K562 (cell line): ENCODE measurements at regions not wholly inside any gene's neighbourhood (a gene's known extent, or its start where the extent isn't known, plus 50 kb on each side); places are given as distances from the start of the nearest gene placed in this dataset.

Experiments
- ATAC-seq: fragments of 200-7000 bp; cut with Tn5 transposase; 3 replicates; pipeline ENCODE4 v1.9.1; 2020; ENCODE audit warnings: moderate library complexity
- BruUV-seq: library from RNA; stranded (reverse); fragments of 400-500 nt; replicated peaks from 2 replicates; lab custom pipeline; 2021; lab: Mats Ljungman, UMichigan
- CTCF ChIA-PET: fragments of 300-600 bp; formaldehyde crosslinking; extraction: SDS; loops from one replicate; lab custom pipeline; 2021; ENCODE audit warnings: low intra/inter-chr PET ratio; lab: Yijun Ruan, JAX
- POLR2A ChIA-PET: fragments of 300-600, 350-650 bp; sonication (Branson Sonifier 250); formaldehyde crosslinking; extraction: SDS; loops from one replicate; lab custom pipeline; 2021; ENCODE audit warnings: antibody characterized with exemption, inconsistent platforms; lab: Yijun Ruan, JAX
- DNase-seq, 4 experiments: peaks; one replicate each; pipeline versions ENCODE4 v3.0.0 to v3.0.0-alpha.2; 2011 to 2018; ENCODE audit warnings: low spot score in 3 of 4, mixed read lengths in 3 of 4; ENCODE audit errors: extremely low read depth in 1 of 4
- FAIRE-seq: peaks from 2 replicates; lab custom pipeline; 2011; peaks lifted over from hg19 to GRCh38; lab: Jason Lieb, UNC
- H2AFZ ChIP-seq: 2 replicates; pipeline ENCODE4 v1.6.0; 2011; ENCODE audit warnings: low read depth, low read length, control low read depth, inconsistent platforms
- H3K27ac ChIP-seq: fragments of 200-600 bp; 3 replicates; pipeline ENCODE4 v1.8.0; 2011; ENCODE audit warnings: low read depth, mild to moderate bottlenecking, control low read depth, inconsistent platforms, low read length, moderate library complexity, mixed read lengths; ENCODE audit errors: extremely low read depth
- H3K27me3 ChIP-seq, 2 experiments: fragments of 300-600 bp in 1 of 2; 2 replicates in 1 of 2; 3 replicates in 1 of 2; pipeline versions ENCODE4 v1.6.0 to v1.8.0; 2011; ENCODE audit warnings: inconsistent platforms in 2 of 2, low read length in 2 of 2, mild to moderate bottlenecking in 1 of 2, mixed read lengths in 1 of 2, moderate library complexity in 1 of 2; ENCODE audit not compliant: control insufficient read depth in 2 of 2, insufficient read depth in 2 of 2
- H3K36me3 ChIP-seq: fragments of 300-600 bp; 3 replicates; pipeline ENCODE4 v1.8.0; 2011; ENCODE audit warnings: mild to moderate bottlenecking, low read length, inconsistent platforms; ENCODE audit not compliant: control insufficient read depth, insufficient read depth
- H3K4me1 ChIP-seq, 2 experiments: fragments of 200-600 bp in 1 of 2; replicated peaks in 1 of 2; 2 replicates in 1 of 2; 3 replicates in 1 of 2; pipeline versions ENCODE4 v1.5.1 to v1.8.0; 2011; ENCODE audit warnings: inconsistent platforms in 2 of 2, low read length in 2 of 2, mild to moderate bottlenecking in 1 of 2, mixed read lengths in 1 of 2, moderate library complexity in 1 of 2; ENCODE audit not compliant: control insufficient read depth in 2 of 2, insufficient read depth in 2 of 2
- H3K4me2 ChIP-seq: 2 replicates; pipeline ENCODE4 v1.6.1; 2011; ENCODE audit warnings: low read length, control low read depth, inconsistent platforms, mixed read lengths; ENCODE audit not compliant: insufficient read depth
- H3K4me3 ChIP-seq: fragments of 200-600 bp; sonication (generic), shearing (Covaris generic); 2 replicates; pipeline ENCODE4 v1.5.1; 2016; ENCODE audit warnings: control low read depth, inconsistent platforms
- H3K79me2 ChIP-seq: fragments of 200-600 bp; 3 replicates; pipeline ENCODE4 v1.8.0; 2011; ENCODE audit warnings: low read length, inconsistent platforms; ENCODE audit not compliant: control insufficient read depth, insufficient read depth
- H3K9ac ChIP-seq, 2 experiments: 2 replicates each; pipeline versions ENCODE4 v1.6.0 to v1.6.1; 2011; ENCODE audit warnings: low read depth in 2 of 2, low read length in 2 of 2, control low read depth in 1 of 2, inconsistent platforms in 1 of 2, mild to moderate bottlenecking in 1 of 2, mixed read lengths in 1 of 2; ENCODE audit not compliant: insufficient read depth in 1 of 2
- H3K9me1 ChIP-seq: one replicate; pipeline ENCODE4 v1.6.0; 2011; ENCODE audit warnings: inconsistent platforms, mild to moderate bottlenecking, low read length, moderate library complexity; ENCODE audit not compliant: control insufficient read depth, insufficient read depth
- H3K9me3 ChIP-seq: replicated peaks from 2 replicates; pipeline ENCODE4 v1.5.1; 2011; ENCODE audit warnings: low read depth, low read length, inconsistent platforms; ENCODE audit not compliant: control insufficient read depth, insufficient read depth
- H4K20me1 ChIP-seq: replicated peaks from 2 replicates; pipeline ENCODE4 v1.6.1; 2011; ENCODE audit warnings: low read length, inconsistent platforms, mixed read lengths; ENCODE audit not compliant: control insufficient read depth, insufficient read depth
- CBX5 ChIP-seq: IDR thresholded peaks from 2 replicates; pipeline ENCODE4 v1.6.1; 2014; ENCODE audit warnings: low read depth, borderline replicate concordance
- ELF1 ChIP-seq: fragments of 200-800 bp; sonication (Bioruptor generic); IDR thresholded peaks from 2 replicates; pipeline ENCODE4 v1.6.1; 2016; ENCODE audit warnings: missing genetic modification characterization, missing compliant biosample characterization
- ESRRA ChIP-seq: fragments of 450-650 bp; IDR thresholded peaks from 2 replicates; pipeline ENCODE4 v1.6.1; 2014; ENCODE audit warnings: low read depth, mild to moderate bottlenecking, moderate library complexity, borderline replicate concordance
- EZH2 ChIP-seq: IDR thresholded peaks from 2 replicates; pipeline ENCODE4 v1.6.1; 2012; ENCODE audit warnings: low read depth, mild to moderate bottlenecking, inconsistent platforms, low read length, borderline replicate concordance
- GABPA ChIP-seq: fragments of 200-800 bp; sonication (Bioruptor generic); conservative IDR thresholded peaks from 2 replicates; pipeline ENCODE4 v1.6.1; 2016; ENCODE audit warnings: low read depth, missing genetic modification characterization, missing compliant biosample characterization
- HNRNPLL ChIP-seq: fragments of 200-400 bp; formaldehyde crosslinking; IDR thresholded peaks from 2 replicates; pipeline ENCODE4 v1.6.1; 2017; ENCODE audit warnings: low read length, low read depth, mild to moderate bottlenecking; ENCODE audit not compliant: poor library complexity, severe bottlenecking
- MTF1 ChIP-seq: fragments of 250-450 bp; sonication (Bioruptor Pico); IDR thresholded peaks from 2 replicates; pipeline ENCODE4 v1.9.0; 2021; ENCODE audit warnings: moderate library complexity, mild to moderate bottlenecking, inconsistent platforms, borderline replicate concordance
- NFATC3 ChIP-seq: fragments of 450-650 bp; IDR thresholded peaks from 2 replicates; pipeline ENCODE4 v1.6.1; 2017; ENCODE audit warnings: mild to moderate bottlenecking
- POLR2A ChIP-seq: fragments of 450-650 bp; conservative IDR thresholded peaks from 2 replicates; pipeline ENCODE4 v1.6.1; 2016
- SREBF1 ChIP-seq: fragments of 150-350 bp; IDR thresholded peaks from 2 replicates; pipeline ENCODE4 v1.6.1; 2014; ENCODE audit warnings: antibody characterized with exemption, low read depth, low read length, borderline replicate concordance
- STAT5B ChIP-seq: fragments of 250-450 bp; sonication (Bioruptor Pico); IDR thresholded peaks from 2 replicates; pipeline ENCODE4 v1.8.0; 2021; ENCODE audit warnings: mild to moderate bottlenecking, inconsistent platforms
- ZNF318 ChIP-seq, 2 experiments: fragments of 450-650 bp; IDR thresholded peaks; 2 replicates each; pipeline ENCODE4 v1.6.1; 2016; ENCODE audit warnings: mild to moderate bottlenecking in 2 of 2, borderline replicate concordance in 1 of 2, low read depth in 1 of 2, moderate library complexity in 1 of 2
- ZNF354B ChIP-seq: fragments of 250-450 bp; sonication (Bioruptor Pico); IDR thresholded peaks from 2 replicates; pipeline ENCODE4 v1.4.0; 2020
- ZNF764 ChIP-seq: fragments of 250-450 bp; sonication (Bioruptor Pico); IDR thresholded peaks from 2 replicates; pipeline ENCODE4 v1.4.0; 2020; ENCODE audit warnings: low read depth, mild to moderate bottlenecking, moderate library complexity
- ZNF778 ChIP-seq: fragments of 450-650 bp; formaldehyde crosslinking; IDR thresholded peaks from 2 replicates; pipeline ENCODE4 v1.4.0; 2020; ENCODE audit warnings: mild to moderate bottlenecking, moderate library complexity
- WGBS: fragments of 100-300 bp; shearing (Covaris generic); methylation state at CpG from one replicate; pipeline ENCODE4 v1.1.6; 2016; ENCODE audit warnings: low coverage, mixed read lengths; ENCODE audit not compliant: insufficient coverage; ENCODE audit errors: missing lambda C conversion rate; 5-methylcytosine and 5-hydroxymethylcytosine counted together
- in situ Hi-C: fragments of 300-500 bp; cut with MboI; formaldehyde crosslinking; loops from 4 replicates; pipeline ENCODE4 v1.15.0; 2018; ENCODE audit warnings: inconsistent platforms, mixed read lengths
- intact Hi-C: fragments of 100-400 bp; cut with micrococcal nuclease; formaldehyde crosslinking; loops from 2 replicates; pipeline ENCODE4 v1.14.2; 2022

- no peaks in the 10 kb centered on the region for H3K79me2 ChIP-seq
- no peaks in the 10 kb centered on the region; the same call in 1 of the 2 replicates for H3K9me3 ChIP-seq
- CTCF ChIA-PET: no interaction called here
- in situ Hi-C loops (no loop called here), intact Hi-C loops (no loop called here)
- no peaks in the 10 kb centered on the region for H4K20me1 ChIP-seq
- no TSS peak for BruUV-seq
- H3K9me1 ChIP-seq: no peaks in the 10 kb centered on the region
- no peak overlapping the region for H3K4me3 ChIP-seq
- ATAC-seq: no peak
- no peaks in the 10 kb centered on the region for H3K4me1 ChIP-seq
- 0% methylated on average over 1 of the region's 1 CpG for WGBS
- no peak overlapping the region for H3K27ac ChIP-seq
- POLR2A ChIA-PET: no interaction called here
- no peaks in the 10 kb centered on the region for H3K27me3 ChIP-seq
- FAIRE-seq: no peak
- no peak overlapping the region for H3K9ac ChIP-seq
- H3K36me3 ChIP-seq: no peaks in the 10 kb centered on the region
- H2AFZ ChIP-seq: no peak overlapping the region
- no peak for DNase-seq
- no peak overlapping the region for H3K4me2 ChIP-seq
- TF ChIP-seq SREBF1 (no peak), ZNF764 (CRISPR knock-in tag) (no peak), EZH2 (no peak), GABPA (tag) (no peak), ZNF778 (CRISPR knock-in tag) (no peak), HNRNPLL (no peak), STAT5B (no peak), POLR2A (no peak), ESRRA (no peak), MTF1 (CRISPR knock-in tag) (no peak), NFATC3 (no peak), ZNF318 (IDR thresholded peaks at IDR 0.05; ENCODE audit: borderline replicate concordance in 1 of 2, low read depth in 1 of 2) (no peak), CBX5 (no peak), ZNF354B (CRISPR knock-in tag) (no peak), ELF1 (no peak)
These were observed 1114.5 kb upstream of the LCORL start for GRCh38 chr4:19135895-19136633.
